Kidney epithelial cell (primary cell): ENCODE measurements at regions not wholly inside any gene's neighbourhood (a gene's known extent, or its start where the extent isn't known, plus 50 kb on each side); places are given as distances from the start of the nearest gene placed in this dataset.

Source experiments
- DNase-seq: peaks from one replicate; pipeline ENCODE4 v3.0.0-alpha.2; 2010; ENCODE audit warnings: low read depth
- H3K27me3 ChIP-seq: 2 replicates; pipeline ENCODE4 v1.6.0; 2011; ENCODE audit warnings: low read length; ENCODE audit not compliant: control insufficient read depth, insufficient read depth
- H3K36me3 ChIP-seq: 2 replicates; pipeline ENCODE4 v1.5.1; 2011; ENCODE audit warnings: low read length; ENCODE audit not compliant: control insufficient read depth, insufficient read depth
- H3K4me3 ChIP-seq: 2 replicates; pipeline ENCODE4 v1.5.1; 2011; ENCODE audit warnings: low read depth, mild to moderate bottlenecking, control low read depth, low read length
- CTCF ChIP-seq: IDR thresholded peaks from 2 replicates; pipeline ENCODE4 v1.5.1; 2011; ENCODE audit warnings: mild to moderate bottlenecking, moderate library complexity, low read length, control low read depth, inconsistent platforms; ENCODE audit not compliant: insufficient read depth, poor library complexity, severe bottlenecking

DNA sequence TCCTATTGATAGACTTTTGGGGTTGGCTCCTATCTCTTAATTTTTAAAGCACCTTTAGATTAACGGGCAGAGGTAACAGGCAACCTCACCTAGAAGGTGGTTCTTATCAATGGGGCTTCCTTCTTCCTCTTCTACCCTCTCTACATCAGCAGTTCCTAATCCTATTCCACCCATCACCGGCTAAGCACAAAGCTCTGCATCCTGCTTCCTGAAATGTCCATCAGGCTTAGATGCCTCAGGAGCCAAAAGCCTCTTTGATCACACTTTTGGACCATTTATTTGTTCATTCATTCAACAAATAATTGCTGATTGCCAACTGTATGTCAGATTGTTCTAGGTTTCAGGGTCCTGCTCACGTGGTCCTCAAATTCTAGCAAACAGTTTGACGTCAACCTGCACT lies 586.0 kb downstream of the TOX3 start:
- DNase-seq = no peak
- Histone ChIP-seq H3K27me3 (no peaks in the 10 kb centered on the region), H3K4me3 (no peak overlapping the region), H3K36me3 (no peaks in the 10 kb centered on the region)
- no peak for TF ChIP-seq CTCF

GRCh38 chr16:51953286-51953985 lies 593.5 kb downstream of the TOX3 start:
- no peak overlapping the region for H3K4me3 ChIP-seq
- H3K36me3 ChIP-seq = no peaks in the 10 kb centered on the region
- TF ChIP-seq CTCF = no peak
- H3K27me3 ChIP-seq = no peaks in the 10 kb centered on the region
- DNase-seq = no peak

DNA sequence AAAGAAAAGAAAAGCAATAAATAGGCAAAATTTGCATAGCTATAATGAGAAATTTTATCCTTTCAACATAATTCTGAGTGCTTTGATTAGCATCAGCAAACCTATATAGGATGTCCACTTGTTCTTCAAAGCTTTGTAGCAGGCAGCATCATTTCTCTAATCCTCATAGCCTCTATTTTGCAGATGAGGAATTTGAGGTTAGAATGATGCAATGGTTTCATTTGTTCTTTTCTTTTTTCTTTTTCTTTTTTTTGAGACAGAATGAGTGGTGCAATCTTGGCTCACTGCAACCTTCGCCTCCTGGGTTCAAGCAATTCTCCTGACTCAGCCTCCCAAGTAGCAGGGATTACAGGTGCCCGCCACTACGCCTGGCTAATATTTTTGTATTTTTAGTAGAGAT lies 594.4 kb downstream of the TOX3 start:
- no peak overlapping the region for H3K4me3 ChIP-seq
- H3K36me3 ChIP-seq = no peaks in the 10 kb centered on the region
- DNase-seq = no peak
- no peaks in the 10 kb centered on the region for H3K27me3 ChIP-seq
- no peak for TF ChIP-seq CTCF

DNA sequence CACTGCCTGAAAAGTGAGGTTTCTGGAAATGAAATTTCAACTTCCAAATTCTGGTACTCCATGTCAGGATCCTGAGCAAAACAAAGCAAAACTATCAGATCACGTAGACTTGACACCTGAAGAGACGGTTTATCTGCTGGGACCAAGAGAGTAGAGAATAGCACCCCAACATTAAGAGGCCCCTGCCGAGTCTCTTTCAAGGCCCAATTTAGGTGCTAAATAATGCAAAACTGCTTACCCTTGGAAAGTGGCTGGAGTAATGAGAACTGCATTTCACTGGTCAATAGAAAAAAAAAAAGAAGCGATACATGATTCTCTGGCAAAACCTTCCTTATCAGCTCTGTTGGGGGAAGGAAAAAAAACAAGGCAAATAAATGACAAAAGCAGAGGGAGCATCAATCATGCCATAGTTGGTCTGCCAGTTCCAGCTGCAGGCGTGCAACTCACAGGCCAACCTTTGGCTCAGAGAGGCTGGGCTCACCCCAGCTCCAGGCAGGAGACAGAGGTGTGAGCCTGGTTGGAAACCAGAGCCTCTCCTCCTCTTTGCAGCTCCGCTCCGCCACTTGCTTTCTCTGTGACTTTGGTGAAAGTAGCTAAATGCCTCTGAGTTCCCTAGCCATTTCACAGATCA lies 595.2 kb downstream of the TOX3 start:
- DNase-seq = no peak
- TF ChIP-seq CTCF = no peak
- Histone ChIP-seq H3K27me3 (no peaks in the 10 kb centered on the region), H3K4me3 (no peak overlapping the region), H3K36me3 (no peaks in the 10 kb centered on the region)

- no peak overlapping the region for H3K4me3 ChIP-seq
- DNase-seq = no peak
- no peaks in the 10 kb centered on the region for H3K27me3 ChIP-seq
- no peak for TF ChIP-seq CTCF
- H3K36me3 ChIP-seq = no peaks in the 10 kb centered on the region
These were observed 596.7 kb downstream of the TOX3 start for GRCh38 chr16:51950118-51950780.

- Histone ChIP-seq H3K36me3 (no peaks in the 10 kb centered on the region), H3K27me3 (no peaks in the 10 kb centered on the region), H3K4me3 (no peak overlapping the region)
- TF ChIP-seq CTCF = no peak
- DNase-seq = no peak
These were observed 597.7 kb downstream of the TOX3 start for GRCh38 chr16:51949282-51949681.
